ENCODE measurements at regions not wholly inside any gene's neighbourhood (a gene's known extent, or its start where the extent isn't known, plus 50 kb on each side); places are given as distances from the start of the nearest gene placed in this dataset.
"Not testable (repeated sequence)": the region's sequence is repeated elsewhere in the genome, so short reads cannot be mapped to it uniquely, and the experiment has no call there.

- DNase-seq (ENCODE audit: low spot score): no peak
Measured at GRCh38 chr10:58066979-58067378, 200.7 kb downstream of the IPMK start.

- no peak for DNase-seq (ENCODE audit: low spot score)
Measured at GRCh38 chr10:58066126-58066525, 201.6 kb downstream of the IPMK start.

- DNase-seq (ENCODE audit: low spot score): no peak
Measured at GRCh38 chr10:58065529-58065815, 202.2 kb downstream of the IPMK start.

- DNase-seq (ENCODE audit: low spot score): peak; percentile 31
Measured at GRCh38 chr10:58064714-58065528, 202.8 kb downstream of the IPMK start.

GRCh38 chr10:58063861-58064480 lies 203.7 kb downstream of the IPMK start:
- no peak for DNase-seq (ENCODE audit: low spot score)

GRCh38 chr10:58058683-58059082 lies 209.0 kb downstream of the IPMK start:
- not testable (repeated sequence) for DNase-seq (ENCODE audit: low spot score)

GRCh38 chr10:58054881-58055280 lies 212.8 kb downstream of the IPMK start:
- DNase-seq (ENCODE audit: low spot score): no peak

- no peak for DNase-seq (ENCODE audit: low spot score)
Measured at GRCh38 chr10:58052772-58053171, 214.9 kb downstream of the IPMK start.

GRCh38 chr10:58050575-58050974 lies 217.1 kb downstream of the IPMK start:
- DNase-seq (ENCODE audit: low spot score): no peak

GRCh38 chr10:58048936-58049335 lies 218.8 kb downstream of the IPMK start:
- no peak for DNase-seq (ENCODE audit: low spot score)

GRCh38 chr10:58044072-58044471 lies 223.6 kb downstream of the IPMK start:
- no peak for DNase-seq (ENCODE audit: low spot score)

- DNase-seq (ENCODE audit: low spot score): no peak
Measured at GRCh38 chr10:58041901-58042300, 225.8 kb downstream of the IPMK start.

- peak; percentile 15 for DNase-seq (ENCODE audit: low spot score)
Measured at GRCh38 chr10:58030208-58030607, 237.5 kb downstream of the IPMK start.

- DNase-seq (ENCODE audit: low spot score): no peak
Measured at GRCh38 chr10:58028597-58029366, 238.9 kb downstream of the IPMK start.

- DNase-seq (ENCODE audit: low spot score): no peak
Measured at GRCh38 chr10:58027426-58027825, 240.3 kb downstream of the IPMK start.

GRCh38 chr10:58026036-58026435 lies 241.7 kb downstream of the IPMK start:
- no peak for DNase-seq (ENCODE audit: low spot score)

GRCh38 chr10:58023341-58024073 lies 244.2 kb downstream of the IPMK start:
- DNase-seq (ENCODE audit: low spot score): peak; percentile 21

- no peak for DNase-seq (ENCODE audit: low spot score)
Measured at GRCh38 chr10:58019863-58020537, 247.7 kb downstream of the IPMK start.

GRCh38 chr10:58017719-58018367 lies 249.9 kb downstream of the IPMK start:
- no peak for DNase-seq (ENCODE audit: low spot score)

GRCh38 chr10:58016614-58017013 lies 251.1 kb downstream of the IPMK start:
- no peak for DNase-seq (ENCODE audit: low spot score)

- DNase-seq (ENCODE audit: low spot score): no peak
Measured at GRCh38 chr10:58014436-58014835, 253.3 kb downstream of the IPMK start.

All from COLO829 (cell line).